Astrocyte of the cerebellum (primary cell): ENCODE measurements at regions not wholly inside any gene's neighbourhood (a gene's known extent, or its start where the extent isn't known, plus 50 kb on each side); places are given as distances from the start of the nearest gene placed in this dataset.

ENCODE experiments used
- DNase-seq: peaks from one replicate; pipeline ENCODE4 v3.0.0-alpha.2; 2011; ENCODE audit warnings: low read depth
- H3K4me3 ChIP-seq: 2 replicates; pipeline ENCODE4 v1.5.1; 2011; ENCODE audit warnings: mild to moderate bottlenecking, low read depth, low read length, moderate library complexity
- CTCF ChIP-seq: IDR thresholded peaks from 2 replicates; pipeline ENCODE4 v1.5.1; 2012; ENCODE audit warnings: low read length, low read depth, moderate library complexity, mild to moderate bottlenecking; ENCODE audit errors: missing control alignments
- in situ Hi-C: cut with HindIII; loops from 2 replicates; pipeline ENCODE4 v1.10.0; 2017; ENCODE audit warnings: low sequenced_read_pairs

GRCh38 chr6:22036699-22037098 is 260.1 kb downstream of the PRL start:
- no peak overlapping the region for H3K4me3 ChIP-seq
- no peak for DNase-seq
- in situ Hi-C loops, result no loop called here
- TF ChIP-seq CTCF, result no peak

- no peak overlapping the region for H3K4me3 ChIP-seq
- DNase-seq, result no peak
- in situ Hi-C loops, result no loop called here
- no peak for TF ChIP-seq CTCF
These were observed 254.9 kb downstream of the PRL start for GRCh38 chr6:22041797-22042480.

- TF ChIP-seq CTCF, result no peak
- DNase-seq, result no peak
- in situ Hi-C loops, result no loop called here
- no peak overlapping the region for H3K4me3 ChIP-seq
These were observed 254.1 kb downstream of the PRL start for GRCh38 chr6:22042706-22043105.

GRCh38 chr6:22043284-22043962 is 253.4 kb downstream of the PRL start:
- no peak for TF ChIP-seq CTCF
- in situ Hi-C loops, result no loop called here
- no peak for DNase-seq
- no peak overlapping the region for H3K4me3 ChIP-seq

GRCh38 chr6:22045261-22045912 is 251.4 kb downstream of the PRL start:
- H3K4me3 ChIP-seq, result no peak overlapping the region
- no peak for TF ChIP-seq CTCF
- no peak for DNase-seq
- in situ Hi-C loops, result no loop called here

- in situ Hi-C loops, result no loop called here
- H3K4me3 ChIP-seq, result no peak overlapping the region
- no peak for DNase-seq
These were observed 247.8 kb downstream of the PRL start for GRCh38 chr6:22049002-22049401.

More at GRCh38 chr6:22049002-22049401, 247.8 kb downstream of the PRL start:
- TF ChIP-seq CTCF, result no peak
